HepG2 (cell line): ENCODE measurements at regions not wholly inside any gene's neighbourhood (a gene's known extent, or its start where the extent isn't known, plus 50 kb on each side); places are given as distances from the start of the nearest gene placed in this dataset.
A peak's percentile ranks its signal among the peaks of the same experiment; 100 is the strongest.

Experiments
- CREBL2 ChIP-seq: sonication (generic); formaldehyde crosslinking; IDR thresholded peaks from 2 replicates; pipeline ENCODE4 v1.8.1; 2023; ENCODE audit warnings: missing genetic modification reagents, mild to moderate bottlenecking, borderline replicate concordance
- CSRNP1 ChIP-seq: sonication (generic); formaldehyde crosslinking; IDR thresholded peaks from 2 replicates; pipeline ENCODE4 v1.8.1; 2023; ENCODE audit warnings: mild to moderate bottlenecking, missing genetic modification reagents
- EZH2 ChIP-seq: conservative IDR thresholded peaks from 2 replicates; pipeline ENCODE4 v1.6.1; 2012; ENCODE audit warnings: mild to moderate bottlenecking, low read depth, low read length, moderate library complexity
- PRDM4 ChIP-seq: sonication (generic); formaldehyde crosslinking; IDR thresholded peaks from 2 replicates; pipeline ENCODE4 v1.9.0; 2021; ENCODE audit warnings: missing genetic modification reagents, borderline replicate concordance
- SALL1 ChIP-seq: sonication (generic); formaldehyde crosslinking; IDR thresholded peaks from 2 replicates; pipeline ENCODE4 v1.8.0; 2022; ENCODE audit warnings: mild to moderate bottlenecking, missing genetic modification reagents
- ZBTB40 ChIP-seq, 2 experiments: fragments of 450-650 bp in 1 of 2; sonication (generic) in 1 of 2; formaldehyde crosslinking in 1 of 2; IDR thresholded peaks; 2 replicates each; pipeline versions ENCODE4 v1.6.1 to v1.8.0; 2016 to 2022; ENCODE audit warnings: antibody characterized with exemption in 1 of 2, mild to moderate bottlenecking in 1 of 2, missing genetic modification reagents in 1 of 2
- ZNF460 ChIP-seq: sonication (generic); formaldehyde crosslinking; IDR thresholded peaks from 2 replicates; pipeline ENCODE4 v1.5.1; 2020; ENCODE audit warnings: missing genetic modification reagents, mild to moderate bottlenecking, borderline replicate concordance
- ZNF615 ChIP-seq: sonication (generic); formaldehyde crosslinking; IDR thresholded peaks from 2 replicates; pipeline ENCODE4 v1.5.0; 2020; ENCODE audit warnings: mild to moderate bottlenecking, missing genetic modification reagents, borderline replicate concordance
- ZNF670 ChIP-seq: sonication (generic); formaldehyde crosslinking; IDR thresholded peaks from 2 replicates; pipeline ENCODE4 v1.8.0; 2022; ENCODE audit warnings: mild to moderate bottlenecking, missing genetic modification reagents, borderline replicate concordance
- TF ChIP-seq, protein P1 (sequence below): conservative IDR thresholded peaks from 2 replicates; pipeline ENCODE4 v1.6.1; 2018; ENCODE audit warnings: missing genetic modification reagents
- TF ChIP-seq, protein P2 (sequence below): sonication (generic); formaldehyde crosslinking; IDR thresholded peaks from 2 replicates; pipeline ENCODE4 v1.4.0; 2020; ENCODE audit warnings: missing genetic modification reagents, low read depth, mild to moderate bottlenecking, borderline replicate concordance

GRCh38 chr19:56955637-56956216, 115.2 kb upstream of the PEG3 start (continued):
- TF ChIP-seq, protein P1, sequence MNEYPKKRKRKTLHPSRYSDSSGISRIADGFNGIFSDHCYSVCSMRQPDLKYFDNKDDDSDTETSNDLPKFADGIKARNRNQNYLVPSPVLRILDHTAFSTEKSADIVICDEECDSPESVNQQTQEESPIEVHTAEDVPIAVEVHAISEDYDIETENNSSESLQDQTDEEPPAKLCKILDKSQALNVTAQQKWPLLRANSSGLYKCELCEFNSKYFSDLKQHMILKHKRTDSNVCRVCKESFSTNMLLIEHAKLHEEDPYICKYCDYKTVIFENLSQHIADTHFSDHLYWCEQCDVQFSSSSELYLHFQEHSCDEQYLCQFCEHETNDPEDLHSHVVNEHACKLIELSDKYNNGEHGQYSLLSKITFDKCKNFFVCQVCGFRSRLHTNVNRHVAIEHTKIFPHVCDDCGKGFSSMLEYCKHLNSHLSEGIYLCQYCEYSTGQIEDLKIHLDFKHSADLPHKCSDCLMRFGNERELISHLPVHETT (CRISPR knock-in tag), result peak; percentile 73; the same call in 1 of the 2 replicates
- no peak for TF ChIP-seq PRDM4 (CRISPR knock-in tag)
- TF ChIP-seq EZH2, result no peak
- no peak for TF ChIP-seq CREBL2
- TF ChIP-seq CSRNP1, result peak; percentile 75; the same call in 1 of the 2 replicates
- TF ChIP-seq, protein P2, sequence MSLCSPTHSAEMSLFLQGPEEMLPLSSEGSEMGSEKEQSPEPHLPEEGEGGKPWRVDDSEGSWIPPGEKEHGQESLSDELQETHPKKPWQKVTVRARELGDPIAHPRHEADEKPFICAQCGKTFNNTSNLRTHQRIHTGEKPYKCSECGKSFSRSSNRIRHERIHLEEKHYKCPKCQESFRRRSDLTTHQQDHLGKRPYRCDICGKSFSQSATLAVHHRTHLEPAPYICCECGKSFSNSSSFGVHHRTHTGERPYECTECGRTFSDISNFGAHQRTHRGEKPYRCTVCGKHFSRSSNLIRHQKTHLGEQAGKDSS, result peak; percentile 93; the same call in 1 of the 2 replicates
- peak; percentile 83; the same call in 1 of the 2 replicates for TF ChIP-seq ZNF670 (CRISPR knock-in tag)
- TF ChIP-seq ZBTB40 (IDR thresholded peaks at IDR 0.05), result no peak
- TF ChIP-seq ZBTB40 (CRISPR knock-in tag; IDR thresholded peaks at IDR 0.05), result peak; percentile 93
- TF ChIP-seq SALL1 (CRISPR knock-in tag), result peak; percentile 100
- TF ChIP-seq ZNF460 (CRISPR knock-in tag), result peak; percentile 13; the same call in 1 of the 2 replicates
- peak; percentile 70; the same call in 1 of the 2 replicates for TF ChIP-seq ZNF615 (CRISPR knock-in tag)
